Breast epithelium (tissue), 3 donors: ENCODE measurements at regions not wholly inside any gene's neighbourhood (a gene's known extent, or its start where the extent isn't known, plus 50 kb on each side); places are given as distances from the start of the nearest gene placed in this dataset.

Source experiments
- CTCF ChIP-seq, 3 donors: fragments of 450-650 bp; IDR thresholded peaks; one replicate each; pipeline ENCODE4 v1.5.1; 2016 to 2017; ENCODE audit warnings: antibody characterized with exemption in 3 of 3, mild to moderate bottlenecking in 3 of 3, moderate library complexity in 3 of 3
- POLR2A ChIP-seq: fragments of 450-650 bp; IDR thresholded peaks from one replicate; pipeline ENCODE4 v1.6.1; 2016; ENCODE audit warnings: antibody characterized with exemption, mild to moderate bottlenecking, moderate library complexity
- POLR2AphosphoS5 ChIP-seq, 3 donors: sonication (generic); formaldehyde crosslinking; IDR thresholded peaks; one replicate each; pipeline ENCODE4 v1.6.1; 2017; ENCODE audit warnings: antibody characterized with exemption in 3 of 3

GRCh38 chr1:198423673-198424072, 116.8 kb downstream of the ATP6V1G3 start:
- TF ChIP-seq POLR2A: no peak
- TF ChIP-seq CTCF (IDR thresholded peaks at IDR 0.05): no peak
- no peak for TF ChIP-seq POLR2AphosphoS5 (IDR thresholded peaks at IDR 0.05)
